HL-60 (cell line): ENCODE measurements at regions not wholly inside any gene's neighbourhood (a gene's known extent, or its start where the extent isn't known, plus 50 kb on each side); places are given as distances from the start of the nearest gene placed in this dataset.

ENCODE experiments used
- CTCF ChIP-seq: IDR thresholded peaks from one replicate; pipeline ENCODE4 v1.5.1; 2011; ENCODE audit warnings: low read length, control low read depth, inconsistent platforms; ENCODE audit not compliant: insufficient read depth
- POLR2AphosphoS5 ChIP-seq: IDR thresholded peaks from 2 replicates; pipeline ENCODE4 v1.6.1; 2012; ENCODE audit warnings: low read depth
- REST ChIP-seq: IDR thresholded peaks from 2 replicates; pipeline ENCODE4 v1.6.1; 2012; ENCODE audit warnings: low read depth; ENCODE audit not compliant: insufficient replicate concordance

- TF ChIP-seq CTCF (no peak), POLR2AphosphoS5 (no peak), REST (no peak)
These were observed 608.9 kb downstream of the SUCLG1 start for GRCh38 chr2:83850071-83850725.
